SHP77 treated with DMSO at 0.1 percent for 48 hours (cell line): ENCODE measurements at regions not wholly inside any gene's neighbourhood (a gene's known extent, or its start where the extent isn't known, plus 50 kb on each side); places are given as distances from the start of the nearest gene placed in this dataset.

ENCODE experiments used
- DNase-seq: peaks from one replicate; lab custom pipeline; 2025; lab: John Stamatoyannopoulos, UW

DNA sequence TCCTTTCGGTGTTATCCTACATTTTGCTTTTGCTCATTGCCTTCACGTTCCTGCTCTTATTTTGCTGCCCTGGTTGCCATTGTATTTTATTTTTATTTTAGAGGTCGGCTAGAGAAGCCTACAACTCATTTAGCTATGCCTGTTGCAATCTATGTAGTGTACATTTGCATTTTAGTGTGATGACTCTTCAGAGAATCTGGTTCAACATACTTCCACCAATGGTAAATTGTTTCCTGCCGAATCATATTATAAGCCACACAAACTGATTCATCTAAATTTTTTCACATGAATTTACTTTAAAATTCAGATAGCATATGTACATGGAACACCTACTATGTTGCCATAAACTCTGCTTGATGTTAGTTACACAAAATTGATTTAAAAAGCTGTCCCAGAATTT, 1596.9 kb downstream of the PLA2G4A start:
- DNase-seq: no peak

DNA sequence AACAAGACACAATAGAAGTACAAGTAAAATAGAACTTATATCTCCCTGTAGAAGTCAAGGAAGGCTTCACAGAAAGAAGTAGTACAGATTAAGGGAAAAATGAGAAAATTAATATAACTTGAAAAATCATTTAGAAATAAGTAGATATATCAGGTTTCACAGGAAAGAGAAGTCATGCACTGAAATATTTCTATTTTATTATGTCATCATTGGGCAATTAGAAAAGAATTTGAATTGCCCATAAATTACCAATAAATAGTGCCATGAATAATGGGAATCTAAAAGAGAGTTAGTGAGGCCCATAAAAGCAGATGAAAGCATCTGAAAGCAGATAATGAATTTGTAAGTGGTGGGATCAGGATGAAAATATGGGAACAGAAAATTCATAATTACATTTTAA, 1597.8 kb downstream of the PLA2G4A start:
- DNase-seq: no peak

DNA sequence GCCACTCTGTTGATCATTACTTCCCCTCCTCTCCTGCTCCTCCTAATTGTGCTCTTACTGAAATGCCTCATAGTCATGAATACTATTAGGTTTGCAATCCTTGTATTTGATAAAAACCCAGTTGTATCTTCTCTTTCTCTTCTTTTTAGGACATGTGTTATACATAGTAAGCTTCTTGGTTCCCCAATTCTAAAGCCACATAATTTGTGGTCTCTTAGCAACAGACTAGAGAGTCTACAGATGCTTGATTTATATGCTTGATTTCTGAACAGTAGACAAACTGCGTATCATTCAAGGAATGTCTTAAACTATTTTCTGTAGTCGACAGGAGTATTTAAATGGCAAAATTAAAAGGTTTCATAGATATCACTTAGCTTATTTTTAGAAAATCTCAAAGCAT, 1598.9 kb downstream of the PLA2G4A start:
- DNase-seq: no peak

DNA sequence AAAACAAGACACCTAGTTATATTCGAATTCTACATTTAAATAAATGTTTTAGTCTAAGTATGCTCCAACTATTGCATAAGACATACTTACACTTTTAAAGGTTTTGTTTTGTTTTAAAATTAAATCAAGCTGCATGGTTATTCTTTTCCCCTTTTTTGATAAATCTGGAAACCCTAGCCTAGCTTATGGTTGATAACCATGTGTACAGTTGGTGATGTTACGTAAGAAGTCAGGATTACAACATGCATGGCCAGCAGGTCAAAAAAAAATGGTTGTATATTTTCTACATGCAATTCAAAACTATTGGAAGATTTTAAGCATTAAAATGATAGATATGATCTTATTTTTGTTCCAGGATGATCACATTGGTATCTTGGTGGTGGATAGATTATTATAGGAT, 1600.6 kb downstream of the PLA2G4A start:
- DNase-seq: no peak

DNA sequence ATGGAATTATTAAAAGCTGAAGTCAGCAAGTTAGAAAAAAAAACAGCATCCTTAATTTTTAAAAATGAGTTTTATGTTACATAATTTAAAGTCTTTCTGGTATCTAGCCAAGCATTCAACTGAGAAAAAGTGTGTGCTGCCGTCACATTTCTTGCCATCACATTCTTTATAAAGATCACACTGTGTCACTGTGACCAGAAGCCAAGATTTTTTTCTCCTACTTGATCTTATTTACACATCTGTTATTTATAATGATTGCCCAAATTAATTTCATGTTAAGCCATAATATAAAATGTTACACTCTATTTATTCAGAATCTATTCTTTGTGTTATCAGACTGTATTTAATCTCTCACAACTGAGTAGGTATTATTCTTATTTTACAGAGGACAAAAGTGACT, 1603.7 kb downstream of the PLA2G4A start:
- no peak for DNase-seq

DNA sequence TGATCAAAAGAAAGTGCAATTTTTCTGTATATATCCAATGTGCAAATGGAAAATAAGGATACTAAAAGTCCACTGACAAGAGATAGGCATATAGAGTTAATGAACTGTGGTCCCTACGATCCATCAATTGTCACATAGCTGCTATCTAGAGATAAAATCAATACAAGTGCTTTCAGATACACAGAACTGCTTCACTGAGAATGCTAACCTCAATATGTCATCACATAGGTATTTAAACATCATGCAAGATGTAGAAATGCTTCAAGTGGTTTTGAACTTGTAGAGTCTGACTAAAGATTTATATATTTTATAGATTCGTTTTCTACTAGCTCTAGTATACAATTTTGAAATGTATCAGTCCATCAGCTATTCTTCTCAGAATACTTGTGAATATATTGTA, 1604.7 kb downstream of the PLA2G4A start:
- DNase-seq: no peak

DNA sequence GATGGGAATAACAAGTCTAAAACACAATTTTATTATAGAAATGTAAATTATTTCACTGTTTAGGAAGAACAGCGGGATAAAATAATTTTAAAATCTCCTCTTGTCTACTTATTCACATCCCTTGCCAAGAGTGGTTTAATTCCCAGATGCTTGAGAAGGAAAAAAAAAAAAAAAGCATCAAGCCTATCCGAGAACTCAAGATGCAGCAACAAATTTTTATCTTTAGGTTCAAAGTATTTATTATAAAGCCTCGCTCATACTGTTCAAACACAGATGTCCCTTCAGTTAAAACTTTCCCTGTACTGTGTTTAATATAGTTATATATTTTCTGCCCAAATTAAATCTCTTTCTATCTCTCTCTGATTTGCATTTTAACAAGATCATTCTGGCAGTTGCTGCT, 1615.8 kb downstream of the PLA2G4A start:
- DNase-seq: no peak

DNA sequence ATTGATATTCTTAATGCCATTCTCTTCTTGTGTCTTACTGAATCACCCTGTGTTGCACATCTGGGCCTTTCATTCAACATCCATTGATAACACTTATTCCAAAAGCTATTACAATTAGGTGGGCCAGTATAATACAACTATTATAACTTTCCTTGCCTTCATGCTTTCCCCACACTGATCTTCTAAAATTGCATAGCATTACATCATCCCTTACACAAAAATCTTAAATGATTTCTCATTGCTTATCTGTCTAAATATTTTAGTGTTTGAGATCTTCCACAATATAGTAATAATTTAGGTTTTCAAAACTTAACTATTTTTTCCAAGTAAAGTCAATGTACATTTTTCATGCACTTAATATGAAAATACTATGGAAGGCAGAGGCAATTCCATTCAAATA, 1634.1 kb downstream of the PLA2G4A start:
- no peak for DNase-seq

DNA sequence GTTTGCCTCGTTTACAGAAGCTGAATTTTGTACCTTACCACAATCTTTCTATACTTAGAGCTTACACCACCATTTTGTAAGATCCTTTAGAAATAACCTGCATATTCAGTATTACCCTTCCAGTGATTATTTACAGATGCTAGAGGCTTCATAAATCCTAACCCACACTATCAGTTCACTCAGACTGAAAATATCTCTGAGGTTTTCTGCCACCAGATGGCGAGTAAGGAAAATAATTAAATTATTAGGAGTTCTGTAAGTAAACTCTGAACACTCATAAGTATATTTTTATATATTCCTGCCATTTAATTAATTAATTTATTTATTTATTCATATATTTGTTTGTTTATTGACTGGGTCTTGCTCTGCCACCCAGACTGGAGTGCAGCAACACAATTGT, 1635.2 kb downstream of the PLA2G4A start:
- DNase-seq: no peak

DNA sequence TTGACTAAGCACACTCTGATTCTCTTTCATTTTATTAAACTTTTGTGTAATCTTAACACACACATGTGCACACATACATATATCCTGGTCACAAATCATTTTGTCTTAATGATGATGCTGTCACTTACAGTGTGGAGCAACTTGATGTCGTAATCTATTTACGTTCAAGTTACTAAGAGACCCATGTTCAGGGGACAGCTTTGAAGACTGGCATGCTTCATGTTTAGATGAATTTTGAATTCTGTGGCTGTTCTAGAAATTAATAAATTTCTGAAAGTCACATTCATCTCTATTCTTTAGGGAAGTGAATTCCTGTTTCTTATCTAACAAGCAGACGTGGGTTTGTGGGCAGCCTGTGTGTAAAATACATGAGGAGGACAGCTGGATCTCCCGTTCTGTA, 1637.8 kb downstream of the PLA2G4A start:
- no peak for DNase-seq

DNA sequence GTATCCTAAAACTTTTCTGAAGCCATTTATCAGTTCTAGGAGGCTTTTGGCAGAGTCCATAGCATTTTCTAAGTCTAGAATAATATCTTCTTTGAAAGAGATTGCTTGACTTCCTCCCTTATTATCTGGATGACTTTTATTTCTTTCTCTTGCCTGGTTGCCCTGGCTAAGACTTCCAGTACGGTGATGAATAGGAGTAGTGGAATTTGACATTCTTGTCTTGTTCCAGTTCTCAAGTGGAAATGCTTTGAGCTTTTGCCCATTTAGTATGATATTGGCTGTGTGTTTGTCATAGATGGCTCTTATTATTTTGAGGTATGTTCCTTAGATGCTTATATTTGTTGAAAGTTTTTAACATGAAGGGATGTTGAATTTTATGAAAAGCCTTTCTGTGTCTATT, 1647.9 kb downstream of the PLA2G4A start:
- no peak for DNase-seq

DNA sequence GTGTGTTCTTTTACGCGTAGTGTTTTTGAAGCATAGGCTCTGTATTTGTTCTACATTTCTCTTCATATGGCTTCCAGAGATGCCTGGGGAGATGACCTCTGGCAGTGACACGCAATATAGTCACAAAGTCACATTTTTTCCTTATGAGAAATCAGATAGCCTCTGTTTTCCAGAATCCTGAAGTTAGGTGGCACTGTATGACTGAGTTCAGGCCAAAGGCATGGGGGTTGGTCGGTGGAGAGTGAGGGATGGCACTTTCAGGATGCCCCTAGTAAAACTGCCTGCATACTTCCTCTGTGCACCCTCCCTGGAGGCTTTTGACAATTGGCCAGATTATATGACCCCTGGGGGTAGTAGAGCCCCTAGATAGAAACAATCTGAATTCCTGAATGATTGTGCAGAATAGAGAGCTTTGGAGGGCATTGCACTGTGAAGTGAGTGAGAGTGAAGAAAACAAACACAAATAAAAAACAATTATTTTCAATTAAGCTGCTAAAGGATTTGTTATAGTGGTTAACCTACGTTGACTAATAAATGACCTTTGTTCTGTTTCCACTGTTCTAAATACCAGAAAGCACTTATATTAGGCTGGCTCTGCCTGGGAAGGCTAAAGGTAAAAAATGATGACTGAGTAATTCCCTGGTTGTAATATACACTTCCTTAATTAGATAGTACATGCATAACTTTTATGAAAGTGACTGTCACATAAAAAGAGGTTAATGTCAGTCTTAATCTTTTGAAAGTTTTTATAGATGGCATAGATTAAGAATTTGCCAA, 1660.8 kb downstream of the PLA2G4A start:
- DNase-seq: no peak

DNA sequence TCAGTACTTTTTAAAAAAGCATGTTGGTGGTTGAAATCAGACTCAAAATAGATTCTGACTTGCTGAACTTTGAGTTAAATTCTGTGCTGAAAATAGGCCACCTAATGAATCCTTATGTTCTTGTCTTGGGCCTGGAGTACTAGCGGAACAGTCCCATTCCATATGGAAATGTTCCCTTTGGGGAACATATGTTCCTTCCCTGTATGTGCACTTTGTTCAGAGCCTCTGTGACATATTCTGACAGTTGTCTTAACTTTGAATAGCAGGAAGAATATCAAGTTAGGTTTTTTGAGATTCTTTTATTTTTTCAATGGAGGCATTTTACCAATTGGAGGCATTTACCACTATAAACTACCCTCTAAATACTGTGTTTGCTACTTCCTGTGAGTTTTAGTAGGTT, 1667.8 kb downstream of the PLA2G4A start:
- DNase-seq: no peak

DNA sequence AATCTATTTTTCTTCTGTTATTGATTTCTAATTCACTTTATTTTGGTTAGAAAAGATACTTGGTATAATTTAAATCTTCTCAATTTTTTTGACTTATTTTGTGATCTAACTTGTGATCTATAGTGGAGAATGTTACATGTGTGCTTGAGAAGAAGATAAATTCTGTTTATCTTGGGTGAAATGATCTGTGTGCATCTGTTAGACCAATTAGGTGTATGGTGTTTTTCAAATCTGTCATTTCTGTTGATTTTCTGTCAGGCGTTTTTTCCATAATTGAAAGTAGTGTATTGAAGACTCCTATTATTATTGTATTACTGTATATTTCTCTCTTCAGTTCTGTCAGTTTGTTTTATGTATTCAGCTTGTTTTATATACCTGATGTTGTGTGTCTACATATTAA, 1668.3 kb downstream of the PLA2G4A start:
- DNase-seq: no peak

DNA sequence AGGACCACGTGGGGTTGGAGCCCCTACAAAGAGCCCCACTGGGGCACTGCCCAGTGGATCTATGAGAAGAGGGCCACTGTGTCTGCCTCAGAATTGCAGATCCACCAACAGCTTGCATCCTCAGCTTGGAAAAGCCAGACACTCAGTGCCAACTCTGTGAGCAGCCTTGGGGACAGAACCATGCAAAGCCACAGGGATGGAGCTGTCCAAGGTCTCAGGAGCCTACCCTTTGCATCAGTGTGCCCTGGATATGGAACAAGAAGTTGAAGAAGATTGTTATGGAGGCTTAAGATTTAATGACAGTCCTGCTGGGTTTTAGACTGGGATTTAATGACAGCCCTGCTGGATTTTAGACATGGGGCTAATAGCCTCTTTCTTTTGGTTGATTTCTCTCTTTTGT, 1670.9 kb downstream of the PLA2G4A start:
- no peak for DNase-seq

DNA sequence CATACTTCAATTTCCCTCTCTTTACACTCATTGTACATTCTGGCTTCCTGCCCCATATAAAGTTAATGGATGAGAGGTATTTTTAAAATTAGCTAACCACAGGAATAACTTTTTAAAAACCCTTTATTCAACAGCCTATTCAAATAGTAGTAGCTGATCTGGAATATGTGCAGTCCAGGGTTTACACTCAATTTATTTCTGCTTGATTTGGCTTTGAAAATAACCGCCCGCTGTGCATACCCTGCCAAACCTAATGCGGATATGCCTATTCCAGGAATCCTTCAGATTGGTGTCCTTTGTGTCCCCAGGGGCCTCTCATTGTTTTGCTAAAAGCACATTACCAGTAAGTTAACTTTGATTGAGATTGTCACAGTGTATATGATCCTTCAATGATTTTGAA, 1686.2 kb downstream of the PLA2G4A start:
- no peak for DNase-seq

DNA sequence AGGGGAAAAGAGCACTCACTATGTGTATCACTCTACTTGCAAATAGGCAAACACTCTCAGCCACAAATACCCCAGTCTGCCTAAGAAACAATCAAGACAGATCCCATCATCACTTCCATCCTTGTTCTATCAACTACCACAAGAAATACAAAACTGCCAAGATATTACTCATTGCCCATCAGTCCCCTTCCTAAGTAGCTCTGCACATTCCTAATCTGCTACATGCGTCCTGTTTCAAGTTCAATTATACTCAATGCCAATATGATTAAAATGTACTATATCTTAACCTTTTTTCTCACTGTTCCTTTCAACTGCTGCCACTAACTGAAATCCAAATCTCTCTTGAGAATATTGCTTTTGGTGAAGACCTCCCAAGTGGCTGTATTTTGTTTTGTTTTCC, 1688.4 kb downstream of the PLA2G4A start:
- no peak for DNase-seq

DNA sequence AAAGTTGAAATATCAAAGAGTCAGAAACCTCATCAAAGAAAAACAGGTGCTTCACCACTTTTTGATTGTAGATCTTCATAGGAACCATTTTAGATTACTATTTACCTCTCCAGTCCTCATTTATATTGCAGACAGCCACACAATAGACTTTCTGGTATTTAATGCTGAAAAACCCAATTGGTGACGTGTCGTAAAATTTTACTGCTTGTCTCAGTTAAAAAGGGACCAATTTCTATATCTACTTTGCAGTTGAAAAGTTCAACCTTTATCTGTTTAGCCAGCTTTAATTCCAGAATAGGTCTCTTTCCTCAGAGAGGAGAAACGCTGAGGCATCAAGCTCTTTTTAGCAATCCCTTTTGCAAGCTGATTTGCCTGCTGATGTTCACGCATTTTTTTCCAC, 1722.4 kb downstream of the PLA2G4A start:
- DNase-seq: no peak

DNA sequence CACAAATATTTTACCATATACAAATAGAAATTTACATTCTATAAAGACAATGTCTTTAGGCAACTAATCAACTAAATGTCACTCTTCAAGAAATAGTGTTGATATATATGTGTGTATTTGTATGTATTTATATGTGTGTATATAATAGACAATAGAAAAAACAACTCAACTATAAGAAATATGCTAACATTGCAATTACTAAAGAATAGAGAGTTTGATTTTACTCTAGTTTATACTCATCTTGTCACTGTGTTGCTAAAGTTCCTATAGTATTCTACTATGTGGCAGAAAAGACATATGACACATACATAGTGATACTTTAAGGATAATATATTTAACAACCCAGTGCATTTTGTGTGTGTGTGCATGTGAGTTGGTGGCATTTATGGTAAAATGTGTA, 1728.3 kb downstream of the PLA2G4A start:
- DNase-seq: no peak

DNA sequence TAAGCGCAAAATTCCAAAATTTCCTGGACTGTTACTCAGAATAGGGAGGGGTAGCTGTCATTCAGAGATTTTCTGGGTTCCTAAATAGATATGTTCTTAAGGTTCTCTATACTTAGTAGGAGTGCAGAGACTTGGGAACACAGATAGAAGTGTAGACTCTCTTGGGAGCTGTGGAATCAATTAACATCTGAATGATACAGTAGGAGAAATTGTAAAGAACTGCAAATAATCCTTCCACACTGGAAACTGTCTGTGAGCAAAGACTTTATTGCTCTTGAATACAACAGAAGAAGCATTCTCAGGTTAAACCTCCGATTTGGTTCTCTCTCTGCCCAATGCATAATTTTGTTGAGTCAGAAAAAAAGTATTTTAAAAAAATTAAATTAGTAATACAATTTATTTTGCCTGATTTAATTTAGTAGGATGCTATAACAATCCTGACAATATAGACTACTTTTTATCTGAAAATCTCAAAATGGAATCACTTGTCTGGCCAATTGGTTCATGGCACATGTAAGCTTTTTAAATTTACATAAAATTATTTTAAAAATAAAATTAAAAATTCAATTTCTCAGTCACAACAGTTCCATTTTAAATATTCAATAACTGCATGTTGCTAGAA, 1754.3 kb downstream of the PLA2G4A start:
- no peak for DNase-seq

DNA sequence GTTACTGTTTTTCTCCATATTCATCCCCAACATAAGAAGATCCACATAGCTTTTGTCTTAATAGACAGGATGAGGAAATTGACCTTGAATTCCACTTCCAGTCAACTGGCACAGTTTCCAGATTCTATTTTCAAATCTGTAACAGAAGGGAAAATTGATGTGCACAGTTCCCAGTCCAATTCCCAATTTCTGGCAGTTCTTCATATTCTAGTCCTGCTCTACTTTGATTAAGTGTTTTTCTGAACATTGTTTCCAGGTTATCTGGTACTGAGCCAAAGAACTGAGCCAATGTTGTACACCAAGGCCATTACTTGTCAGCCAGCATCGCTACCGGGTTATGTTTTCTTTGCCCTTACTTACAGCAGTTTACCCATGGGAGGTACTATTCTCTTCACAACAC, 1755.4 kb downstream of the PLA2G4A start:
- no peak for DNase-seq

DNA sequence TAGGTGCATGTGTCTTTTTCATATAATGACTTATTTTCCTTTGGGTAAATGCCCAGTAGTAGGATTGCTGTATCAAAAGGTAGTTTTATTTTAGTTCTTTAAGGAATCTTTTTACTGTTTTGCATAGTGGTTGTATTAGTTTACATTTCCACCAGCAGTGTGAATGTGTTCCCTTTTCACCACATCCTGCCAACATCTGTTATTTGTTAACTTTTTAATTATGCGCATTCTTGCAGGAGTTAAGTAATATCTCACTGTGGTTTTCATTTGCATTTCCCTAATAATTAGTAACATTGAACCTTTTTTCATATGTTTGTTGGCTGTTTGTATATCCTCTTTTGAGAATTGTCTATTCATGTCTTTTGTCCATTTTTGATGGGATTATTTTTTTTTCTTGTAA, 1761.9 kb downstream of the PLA2G4A start:
- no peak for DNase-seq

DNA sequence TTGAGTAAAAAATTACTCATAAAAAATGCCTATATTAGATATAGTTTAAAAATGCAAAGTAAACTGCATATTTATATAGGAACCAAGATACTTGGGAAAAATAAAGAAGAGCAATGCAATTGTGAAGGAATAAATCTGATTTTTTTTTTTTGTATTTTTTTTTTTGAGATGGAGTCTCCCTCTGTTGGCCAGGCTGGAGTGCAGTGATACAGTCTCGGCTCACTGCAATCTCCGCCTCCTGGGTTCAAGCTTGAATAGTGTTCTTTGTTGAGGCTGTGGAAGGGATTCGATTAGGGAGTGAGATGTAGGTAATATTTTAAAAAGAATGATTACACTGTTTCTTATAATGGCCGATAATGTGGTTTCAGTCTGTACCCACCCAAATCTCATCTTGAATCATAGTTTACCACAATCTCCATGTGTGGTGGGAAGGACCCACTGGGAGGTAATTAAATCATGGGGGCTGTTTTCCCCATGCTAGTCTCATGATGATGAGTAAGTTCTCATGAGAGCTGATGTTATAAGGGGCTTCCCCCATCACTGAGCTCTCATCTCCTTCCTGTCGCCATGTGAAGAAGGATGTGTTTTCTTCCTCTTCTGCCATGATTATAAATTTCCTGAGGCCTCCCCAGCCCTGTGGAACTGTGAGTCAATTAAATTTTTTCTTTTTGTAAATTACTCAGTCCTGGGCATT, 1765.9 kb downstream of the PLA2G4A start:
- DNase-seq: no peak

DNA sequence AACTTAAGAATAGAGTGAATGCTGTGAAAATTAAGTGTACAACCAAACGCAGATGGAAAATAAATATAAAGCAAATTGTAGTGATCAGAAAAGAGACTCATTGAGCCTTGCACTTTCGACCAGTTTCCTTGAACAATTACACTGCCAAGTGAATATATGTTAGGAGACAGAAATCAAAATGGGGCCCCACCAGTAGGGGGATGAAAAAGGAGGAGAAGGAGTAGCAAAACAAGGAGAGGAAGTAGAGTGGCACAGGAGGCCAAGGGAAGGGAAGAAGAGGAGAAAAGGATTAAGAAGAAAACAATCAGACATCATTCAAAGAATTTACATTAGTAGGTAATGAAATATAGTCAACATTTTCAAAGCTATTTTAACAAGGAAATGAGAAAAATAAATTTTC, 1770.6 kb downstream of the PLA2G4A start:
- no peak for DNase-seq
